GM21723 (cell line): ENCODE measurements at regions not wholly inside any gene's neighbourhood (a gene's known extent, or its start where the extent isn't known, plus 50 kb on each side); places are given as distances from the start of the nearest gene placed in this dataset.

Experiments
- ATAC-seq: cut with Tn5 transposase; IDR thresholded peaks from one replicate; pipeline ENCODE4 v1.9.1; 2021; ENCODE audit warnings: mild to moderate bottlenecking, moderate library complexity; ENCODE audit not compliant: unreplicated experiment

GRCh38 chr4:181646864-181647263 is 596.3 kb upstream of the TENM3 start:
- ATAC-seq = no peak

- ATAC-seq = no peak
Observed at GRCh38 chr4:181647396-181648147, 595.6 kb upstream of the TENM3 start.

- ATAC-seq = no peak
Observed at GRCh38 chr4:181650033-181650825, 593.0 kb upstream of the TENM3 start.

- no peak for ATAC-seq
Observed at GRCh38 chr4:181656748-181657147, 586.5 kb upstream of the TENM3 start.

- no peak for ATAC-seq
Observed at GRCh38 chr4:181659202-181659601, 584.0 kb upstream of the TENM3 start.

- ATAC-seq = no peak
Observed at GRCh38 chr4:181659876-181660275, 583.3 kb upstream of the TENM3 start.

GRCh38 chr4:181661090-181661489 is 582.1 kb upstream of the TENM3 start:
- ATAC-seq = no peak

- ATAC-seq = no peak
Observed at GRCh38 chr4:181661923-181662322, 581.3 kb upstream of the TENM3 start.

GRCh38 chr4:181662383-181662782 is 580.8 kb upstream of the TENM3 start:
- ATAC-seq = no peak

- no peak for ATAC-seq
Observed at GRCh38 chr4:181670506-181670905, 572.7 kb upstream of the TENM3 start.

GRCh38 chr4:181671672-181672071 is 571.5 kb upstream of the TENM3 start:
- no peak for ATAC-seq

- no peak for ATAC-seq
Observed at GRCh38 chr4:181672751-181673150, 570.5 kb upstream of the TENM3 start.

GRCh38 chr4:181674315-181674875 is 568.8 kb upstream of the TENM3 start:
- no peak for ATAC-seq

- no peak for ATAC-seq
Observed at GRCh38 chr4:181676546-181676945, 566.7 kb upstream of the TENM3 start.

GRCh38 chr4:181677201-181677600 is 566.0 kb upstream of the TENM3 start:
- no peak for ATAC-seq

GRCh38 chr4:181677621-181678020 is 565.6 kb upstream of the TENM3 start:
- no peak for ATAC-seq

- ATAC-seq = no peak
Observed at GRCh38 chr4:181679754-181680153, 563.4 kb upstream of the TENM3 start.

GRCh38 chr4:181682367-181683047 is 560.7 kb upstream of the TENM3 start:
- no peak for ATAC-seq

- ATAC-seq = no peak
Observed at GRCh38 chr4:181684310-181684709, 558.9 kb upstream of the TENM3 start.

- ATAC-seq = no peak
Observed at GRCh38 chr4:181685461-181685860, 557.7 kb upstream of the TENM3 start.

- no peak for ATAC-seq
Observed at GRCh38 chr4:181685911-181686310, 557.3 kb upstream of the TENM3 start.
